Peyer's patch (tissue), 4 donors: ENCODE measurements at regions not wholly inside any gene's neighbourhood (a gene's known extent, or its start where the extent isn't known, plus 50 kb on each side); places are given as distances from the start of the nearest gene placed in this dataset.

Experiments
- POLR2A ChIP-seq, 2 donors: fragments of 450-650 bp; IDR thresholded peaks; one replicate each; pipeline ENCODE4 v1.5.1; 2017; ENCODE audit warnings: antibody characterized with exemption in 2 of 2, mild to moderate bottlenecking in 2 of 2, moderate library complexity in 2 of 2
- TF ChIP-seq, protein P1 (sequence below), 6 experiments: fragments of 450-650 bp in 4 of 6; fragments of 200-600 bp in 2 of 6; sonication (generic) in 1 of 6; IDR thresholded peaks; one replicate each; pipeline ENCODE4 v1.5.1; 2017 to 2019; ENCODE audit warnings: antibody characterized with exemption in 6 of 6, mild to moderate bottlenecking in 3 of 6, moderate library complexity in 1 of 6

DNA sequence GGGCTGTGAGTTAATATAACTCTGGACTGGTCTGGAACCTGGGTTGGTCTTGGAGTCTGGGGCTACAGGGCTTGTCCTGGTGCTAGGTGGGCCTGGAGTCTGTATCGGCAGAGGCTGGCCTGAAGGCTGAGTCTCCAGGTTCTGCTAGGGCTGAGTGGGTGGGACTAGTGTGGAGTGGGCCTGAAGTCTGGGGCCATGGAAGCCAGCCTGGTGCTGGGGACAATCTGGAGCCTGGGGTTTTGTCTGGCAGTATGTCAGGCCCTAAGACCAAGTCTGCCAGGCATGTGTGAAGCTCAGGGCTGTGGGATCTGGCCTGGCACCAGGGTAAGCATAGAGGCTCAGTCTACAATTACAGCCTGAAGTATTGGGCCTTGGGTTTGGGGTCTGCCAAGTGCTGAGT, 742.6 kb upstream of the GRIA3 start:
- TF ChIP-seq, protein P1, sequence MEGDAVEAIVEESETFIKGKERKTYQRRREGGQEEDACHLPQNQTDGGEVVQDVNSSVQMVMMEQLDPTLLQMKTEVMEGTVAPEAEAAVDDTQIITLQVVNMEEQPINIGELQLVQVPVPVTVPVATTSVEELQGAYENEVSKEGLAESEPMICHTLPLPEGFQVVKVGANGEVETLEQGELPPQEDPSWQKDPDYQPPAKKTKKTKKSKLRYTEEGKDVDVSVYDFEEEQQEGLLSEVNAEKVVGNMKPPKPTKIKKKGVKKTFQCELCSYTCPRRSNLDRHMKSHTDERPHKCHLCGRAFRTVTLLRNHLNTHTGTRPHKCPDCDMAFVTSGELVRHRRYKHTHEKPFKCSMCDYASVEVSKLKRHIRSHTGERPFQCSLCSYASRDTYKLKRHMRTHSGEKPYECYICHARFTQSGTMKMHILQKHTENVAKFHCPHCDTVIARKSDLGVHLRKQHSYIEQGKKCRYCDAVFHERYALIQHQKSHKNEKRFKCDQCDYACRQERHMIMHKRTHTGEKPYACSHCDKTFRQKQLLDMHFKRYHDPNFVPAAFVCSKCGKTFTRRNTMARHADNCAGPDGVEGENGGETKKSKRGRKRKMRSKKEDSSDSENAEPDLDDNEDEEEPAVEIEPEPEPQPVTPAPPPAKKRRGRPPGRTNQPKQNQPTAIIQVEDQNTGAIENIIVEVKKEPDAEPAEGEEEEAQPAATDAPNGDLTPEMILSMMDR (IDR thresholded peaks at IDR 0.05) = no peak
- no peak for TF ChIP-seq POLR2A (IDR thresholded peaks at IDR 0.05)
